Stomach (tissue), 8 donors: ENCODE measurements at regions not wholly inside any gene's neighbourhood (a gene's known extent, or its start where the extent isn't known, plus 50 kb on each side); places are given as distances from the start of the nearest gene placed in this dataset.
"Not testable (repeated sequence)": the region's sequence is repeated elsewhere in the genome, so short reads cannot be mapped to it uniquely, and the experiment has no call there.

Source experiments
- DNase-seq, 2 donors: peaks; one replicate each; pipeline versions ENCODE4 v3.0.0 to v3.0.0-alpha.2; 2013 to 2019
- H3K27ac ChIP-seq, 5 donors: fragments of 200-600 bp in 4 of 5; sonication (generic) in 4 of 5; one replicate each; pipeline ENCODE4 v1.5.1; 2013 to 2019; ENCODE audit warnings: mild to moderate bottlenecking in 1 of 5, moderate library complexity in 1 of 5
- H3K27me3 ChIP-seq, 3 donors: fragments of 200-600 bp; sonication (generic); one replicate each; pipeline ENCODE4 v1.5.1; 2017 to 2019; ENCODE audit warnings: mixed run types in 1 of 3
- H3K36me3 ChIP-seq, 4 donors: fragments of 200-600 bp; sonication (generic); 1 replicate in 3 of 4; 2 replicates in 1 of 4; pipeline ENCODE4 v1.5.1; 2016 to 2019
- H3K4me1 ChIP-seq, 4 donors: fragments of 200-600 bp; sonication (generic); one replicate each; pipeline ENCODE4 v1.5.1; 2016 to 2019
- H3K4me3 ChIP-seq, 4 donors: fragments of 200-600 bp; sonication (generic) in 3 of 4; one replicate each; pipeline ENCODE4 v1.5.1; 2016 to 2019; ENCODE audit warnings: mild to moderate bottlenecking in 1 of 4
- H3K9me3 ChIP-seq, 4 donors: fragments of 200-600 bp; sonication (generic); one replicate each; pipeline ENCODE4 v1.5.1; 2016 to 2019
- EP300 ChIP-seq: sonication (generic); formaldehyde crosslinking; IDR thresholded peaks from one replicate; pipeline ENCODE4 v1.6.1; 2017; ENCODE audit warnings: antibody characterized with exemption
- POLR2A ChIP-seq, 4 donors: fragments of 450-650 bp; IDR thresholded peaks; one replicate each; pipeline ENCODE4 v1.6.1; 2016; ENCODE audit warnings: antibody characterized with exemption in 4 of 4, control low read depth in 2 of 4, mild to moderate bottlenecking in 1 of 4, moderate library complexity in 1 of 4
- POLR2AphosphoS5 ChIP-seq, 3 donors: sonication (generic); formaldehyde crosslinking; IDR thresholded peaks; one replicate each; pipeline ENCODE4 v1.6.1; 2016; ENCODE audit warnings: antibody characterized with exemption in 3 of 3
- WGBS, 5 donors: extraction: QIAGEN DNeasy Blood & Tissue Kit in 3 of 5; methylation state at CpG; one replicate each; pipeline versions ENCODE4 v1.1.5 to v1.1.7; 2013 to 2018; 5-methylcytosine and 5-hydroxymethylcytosine counted together
- intact Hi-C: fragments of 100-400 bp; cut with DNase I; formaldehyde crosslinking; loops from one replicate; pipeline ENCODE4 v1.15.1; 2023; ENCODE audit warnings: low total_unique reads
- TF ChIP-seq, protein P1 (sequence below), 7 experiments: fragments of 450-650 bp in 4 of 7; fragments of 200-600 bp in 3 of 7; sonication (generic) in 3 of 7; IDR thresholded peaks; one replicate each; pipeline ENCODE4 v1.5.1; 2016 to 2019; ENCODE audit warnings: antibody characterized with exemption in 7 of 7, control low read depth in 2 of 7, mild to moderate bottlenecking in 1 of 7
- donor health status: healthy with polysubstance abuse.
- donor health status: Bipolar disorder and iron deficiency.
- donor health status: healthy.

DNA sequence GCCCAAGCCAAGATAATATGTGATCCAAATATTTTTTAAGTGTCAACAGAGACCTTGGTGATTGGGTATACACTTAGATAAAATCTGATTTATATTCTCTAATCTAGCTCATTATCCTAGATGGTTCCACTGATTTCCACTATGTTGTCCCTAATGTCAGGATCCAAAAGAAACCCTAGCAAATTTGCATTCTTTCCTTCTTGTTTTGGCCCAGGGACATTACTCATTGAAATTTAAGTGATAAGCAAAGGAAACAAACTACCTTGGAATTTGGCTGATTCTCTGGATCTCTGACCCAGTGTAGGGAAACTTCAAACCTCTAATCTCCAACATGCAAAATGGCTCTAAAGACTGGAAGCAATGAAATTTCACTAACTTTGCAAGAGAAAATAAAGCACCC is 179.8 kb upstream of the MEIS1 start:
- DNase-seq = no peak
- intact Hi-C loops = no loop called here
- H3K4me1 ChIP-seq = no peaks in the 10 kb centered on the region
- no peak overlapping the region for H3K27ac ChIP-seq
- TF ChIP-seq, protein P1, sequence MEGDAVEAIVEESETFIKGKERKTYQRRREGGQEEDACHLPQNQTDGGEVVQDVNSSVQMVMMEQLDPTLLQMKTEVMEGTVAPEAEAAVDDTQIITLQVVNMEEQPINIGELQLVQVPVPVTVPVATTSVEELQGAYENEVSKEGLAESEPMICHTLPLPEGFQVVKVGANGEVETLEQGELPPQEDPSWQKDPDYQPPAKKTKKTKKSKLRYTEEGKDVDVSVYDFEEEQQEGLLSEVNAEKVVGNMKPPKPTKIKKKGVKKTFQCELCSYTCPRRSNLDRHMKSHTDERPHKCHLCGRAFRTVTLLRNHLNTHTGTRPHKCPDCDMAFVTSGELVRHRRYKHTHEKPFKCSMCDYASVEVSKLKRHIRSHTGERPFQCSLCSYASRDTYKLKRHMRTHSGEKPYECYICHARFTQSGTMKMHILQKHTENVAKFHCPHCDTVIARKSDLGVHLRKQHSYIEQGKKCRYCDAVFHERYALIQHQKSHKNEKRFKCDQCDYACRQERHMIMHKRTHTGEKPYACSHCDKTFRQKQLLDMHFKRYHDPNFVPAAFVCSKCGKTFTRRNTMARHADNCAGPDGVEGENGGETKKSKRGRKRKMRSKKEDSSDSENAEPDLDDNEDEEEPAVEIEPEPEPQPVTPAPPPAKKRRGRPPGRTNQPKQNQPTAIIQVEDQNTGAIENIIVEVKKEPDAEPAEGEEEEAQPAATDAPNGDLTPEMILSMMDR (IDR thresholded peaks at IDR 0.05) = no peak
- TF ChIP-seq POLR2A (IDR thresholded peaks at IDR 0.05) (no peak), POLR2AphosphoS5 (IDR thresholded peaks at IDR 0.05) (no peak), EP300 (no peak)
- no peaks in the 10 kb centered on the region for H3K36me3 ChIP-seq
- H3K4me3 ChIP-seq = no peak overlapping the region
- no peaks in the 10 kb centered on the region for H3K9me3 ChIP-seq
- H3K27me3 ChIP-seq = no peaks in the 10 kb centered on the region

DNA sequence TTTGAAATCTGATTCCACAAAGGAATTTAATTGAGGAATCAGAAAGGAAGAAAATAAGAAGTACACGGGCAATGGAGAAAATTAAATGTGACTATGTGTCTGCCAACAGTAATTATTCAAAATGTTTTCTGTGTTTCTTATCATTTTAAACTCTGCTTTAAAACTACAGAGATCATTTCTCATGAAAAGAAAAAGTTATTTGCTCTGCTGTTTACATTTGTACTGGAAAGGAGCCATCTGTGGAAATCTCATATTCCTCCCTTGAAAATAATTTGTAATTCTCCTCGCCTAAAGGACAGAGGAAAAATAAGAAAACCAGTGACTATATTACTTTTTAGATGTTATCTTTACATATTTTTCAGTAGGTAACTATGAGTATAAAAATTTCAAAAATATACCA is 181.9 kb upstream of the MEIS1 start:
- DNase-seq = no peak
- H3K27ac ChIP-seq = no peak overlapping the region
- 33 to 59% (median 39%) methylated on average over 2 of the region's 2 CpGs for WGBS, 5 donors

DNA sequence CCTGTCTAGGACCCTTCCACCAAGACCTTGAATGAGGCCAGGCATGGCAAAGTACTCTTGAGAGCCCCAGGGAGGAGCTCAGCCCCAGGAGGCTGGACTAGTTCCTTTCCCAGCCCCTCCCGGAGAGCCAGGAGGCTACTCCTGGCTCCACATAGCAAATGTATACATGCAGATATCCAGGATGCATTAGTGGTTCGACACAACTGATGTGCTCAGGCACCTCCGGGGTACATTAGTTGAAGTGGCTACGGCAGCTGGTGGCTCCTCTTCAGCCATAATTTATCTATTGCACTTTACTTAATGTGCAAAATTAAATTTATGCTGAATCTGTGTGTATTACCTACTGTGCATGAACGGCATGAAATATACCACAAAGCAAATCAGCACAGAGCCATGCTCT is 182.8 kb upstream of the MEIS1 start:
- intact Hi-C loops = no loop called here

More for the DNA sequence above, 181.9 kb upstream of the MEIS1 start:
- Histone ChIP-seq H3K36me3 (no peaks in the 10 kb centered on the region), H3K4me3 (no peak overlapping the region), H3K27me3 (no peaks in the 10 kb centered on the region), H3K9me3 (no peaks in the 10 kb centered on the region), H3K4me1 (no peaks in the 10 kb centered on the region)
- TF ChIP-seq POLR2A (IDR thresholded peaks at IDR 0.05) (no peak), EP300 (no peak), POLR2AphosphoS5 (IDR thresholded peaks at IDR 0.05) (no peak)
- TF ChIP-seq, protein P1 (IDR thresholded peaks at IDR 0.05) = no peak
- intact Hi-C loops = no loop called here

DNA sequence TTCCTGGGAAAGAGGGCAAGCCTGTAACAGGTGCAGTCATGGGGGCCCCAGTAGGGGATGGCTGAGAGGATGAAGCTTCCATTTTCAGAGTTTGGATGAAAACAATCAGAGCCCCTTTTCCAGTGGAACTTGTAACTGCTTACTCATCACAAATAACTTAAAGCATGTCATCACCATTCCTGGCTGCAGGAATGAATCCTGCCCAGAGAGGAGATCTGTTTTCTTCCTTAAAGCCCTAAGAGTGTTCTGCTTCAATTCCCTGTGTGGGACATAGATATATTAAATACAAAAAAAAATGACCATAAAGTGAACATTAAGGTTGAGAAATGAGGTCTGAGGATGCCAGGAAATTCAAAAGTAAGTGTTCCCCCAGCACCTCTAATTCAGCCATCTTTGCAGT is 183.4 kb upstream of the MEIS1 start:
- no peaks in the 10 kb centered on the region for H3K9me3 ChIP-seq
- no peak overlapping the region for H3K27ac ChIP-seq
- H3K36me3 ChIP-seq = no peaks in the 10 kb centered on the region
- H3K4me3 ChIP-seq = no peak overlapping the region
- DNase-seq = no peak
- H3K27me3 ChIP-seq = no peaks in the 10 kb centered on the region
- TF ChIP-seq EP300 (no peak), POLR2A (IDR thresholded peaks at IDR 0.05) (no peak), POLR2AphosphoS5 (IDR thresholded peaks at IDR 0.05) (no peak)
- TF ChIP-seq, protein P1 (IDR thresholded peaks at IDR 0.05) = no peak
- intact Hi-C loops = no loop called here
- H3K4me1 ChIP-seq = no peaks in the 10 kb centered on the region

More for the DNA sequence above, 182.8 kb upstream of the MEIS1 start:
- Histone ChIP-seq H3K4me1 (no peaks in the 10 kb centered on the region), H3K4me3 (no peak overlapping the region), H3K27me3 (no peaks in the 10 kb centered on the region), H3K27ac (no peak overlapping the region), H3K36me3 (no peaks in the 10 kb centered on the region), H3K9me3 (no peaks in the 10 kb centered on the region)
- DNase-seq = no peak
- TF ChIP-seq, protein P1 (IDR thresholded peaks at IDR 0.05) = no peak
- no peak for TF ChIP-seq POLR2AphosphoS5 (IDR thresholded peaks at IDR 0.05)
- TF ChIP-seq POLR2A (IDR thresholded peaks at IDR 0.05) = no peak
- no peak for TF ChIP-seq EP300
- WGBS, 5 donors = 72 to 84% (median 81%) methylated on average over 5 of the region's 5 CpGs

DNA sequence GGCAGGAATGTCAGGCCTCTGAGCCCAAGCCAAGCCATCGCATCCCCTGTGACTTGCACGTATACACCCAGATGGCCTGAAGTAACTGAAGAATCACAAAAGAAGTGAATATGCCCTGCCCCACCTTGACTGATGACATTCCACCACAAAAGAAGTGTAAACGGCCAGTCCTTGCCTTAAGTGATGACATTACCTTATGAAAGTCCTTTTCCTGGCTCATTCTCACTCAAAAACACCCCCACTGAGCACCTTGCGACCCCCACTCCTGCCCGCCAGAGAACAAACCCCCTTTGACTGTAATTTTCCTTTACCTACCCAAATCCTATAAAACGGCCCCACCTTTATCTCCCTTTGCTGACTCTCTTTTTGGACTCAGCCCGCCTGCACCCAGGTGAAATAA is 185.8 kb upstream of the MEIS1 start:
- H3K36me3 ChIP-seq, H3K4me3 ChIP-seq, H3K27ac ChIP-seq, H3K27me3 ChIP-seq, intact Hi-C loops, H3K4me1 ChIP-seq, DNase-seq, H3K9me3 ChIP-seq: not testable (repeated sequence)
- 68 to 84% (median 78%) methylated on average over 5 of the region's 7 CpGs for WGBS, 5 donors

DNA sequence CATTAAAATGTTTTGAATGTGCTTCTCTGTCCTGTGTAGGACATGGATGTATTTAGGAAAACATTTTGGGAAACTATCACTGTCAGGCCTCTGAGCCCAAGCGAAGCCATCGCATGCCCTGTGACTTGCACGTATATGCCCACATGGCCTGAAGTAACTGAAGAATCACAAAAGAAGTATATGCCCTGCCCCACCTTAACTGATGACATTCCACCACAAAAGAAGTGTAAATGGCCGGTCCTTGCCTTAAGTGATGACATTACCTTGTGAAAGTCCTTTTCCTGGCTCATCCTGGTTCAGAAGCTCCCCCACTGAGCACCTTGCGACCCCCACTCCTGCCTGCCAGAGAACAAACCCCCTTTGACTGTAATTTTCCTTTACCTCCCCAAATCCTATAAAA is 191.1 kb upstream of the MEIS1 start:
- intact Hi-C loops = not testable (repeated sequence)

DNA sequence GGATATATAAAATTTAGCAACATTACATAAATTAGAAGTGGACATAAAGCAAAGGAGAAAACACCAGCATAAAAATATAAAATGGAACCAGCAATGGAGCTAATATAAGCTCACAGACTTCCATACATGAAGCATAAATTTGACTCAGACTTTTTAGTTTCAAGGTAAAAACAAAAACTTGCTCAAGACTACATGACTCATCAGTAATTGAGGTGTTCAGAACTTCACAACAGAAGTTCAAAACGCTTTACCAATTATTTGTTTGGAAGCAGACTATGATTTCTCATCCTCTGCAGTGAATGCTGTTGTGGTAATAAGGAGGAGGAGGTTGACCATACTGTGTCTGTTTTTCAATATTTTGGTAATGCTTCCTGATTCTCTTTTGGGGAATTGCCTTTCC is 192.0 kb upstream of the MEIS1 start:
- H3K9me3 ChIP-seq, intact Hi-C loops, H3K4me3 ChIP-seq, H3K27ac ChIP-seq, DNase-seq, H3K27me3 ChIP-seq, H3K36me3 ChIP-seq: not testable (repeated sequence)
- peaks cover 0 to 12% (median 4%) of the 10 kb centered on the region in 4 donors for H3K4me1 ChIP-seq
- 55 to 83% (median 76%) methylated on average over 1 of the region's 1 CpG for WGBS, 5 donors

More for the DNA sequence above, 191.1 kb upstream of the MEIS1 start:
- not testable (repeated sequence) for H3K4me3 ChIP-seq, H3K9me3 ChIP-seq, H3K36me3 ChIP-seq, H3K27me3 ChIP-seq, DNase-seq, H3K27ac ChIP-seq
- H3K4me1 ChIP-seq = peaks cover 0 to 12% (median 4%) of the 10 kb centered on the region in 4 donors
- 86 to 91% (median 90%) methylated on average over 5 of the region's 5 CpGs for WGBS, 5 donors
